IMR-90 (cell line): ENCODE measurements at regions not wholly inside any gene's neighbourhood (a gene's known extent, or its start where the extent isn't known, plus 50 kb on each side); places are given as distances from the start of the nearest gene placed in this dataset.

Source experiments
- ATAC-seq: fragments of 200-7000 bp; cut with Tn5 transposase; 2 replicates; pipeline ENCODE4 v1.9.1; 2020; ENCODE audit warnings: low read depth, mild to moderate bottlenecking, moderate library complexity
- BruUV-seq: library from RNA; stranded (reverse); fragments of 400-500 nt; replicated peaks from 2 replicates; lab custom pipeline; 2021; lab: Mats Ljungman, UMichigan
- CTCF ChIA-PET: fragments of 300-600 bp; formaldehyde crosslinking; extraction: SDS; loops from one replicate; lab custom pipeline; 2021; ENCODE audit warnings: antibody characterized with exemption; lab: Yijun Ruan, JAX
- POLR2A ChIA-PET: fragments of 300-600 bp; sonication (Branson Sonifier 250); formaldehyde crosslinking; loops from one replicate; lab custom pipeline; 2022; ENCODE audit warnings: antibody characterized with exemption; ENCODE audit not compliant: unreplicated experiment; lab: Charles Lee
- DNase-seq: peaks from one replicate; pipeline ENCODE4 v3.0.0; 2013
- H2AFZ ChIP-seq: replicated peaks from 2 replicates; pipeline ENCODE3; 2013; ENCODE audit warnings: low read length, mild to moderate bottlenecking; ENCODE audit not compliant: poor library complexity
- H2AK5ac ChIP-seq: 2 replicates; pipeline ENCODE4 v1.6.1; 2013; ENCODE audit warnings: low read depth, low read length, inconsistent platforms
- H2AK9ac ChIP-seq: replicated peaks from 2 replicates; pipeline ENCODE3; 2013; ENCODE audit warnings: mild to moderate bottlenecking, low read depth, low read length, moderate library complexity; ENCODE audit not compliant: poor library complexity
- H2BK120ac ChIP-seq: 2 replicates; pipeline ENCODE4 v1.6.1; 2013; ENCODE audit warnings: low read depth, low read length, inconsistent platforms
- H2BK15ac ChIP-seq: 3 replicates; pipeline ENCODE4 v1.6.1; 2013; ENCODE audit warnings: low read depth, low read length, inconsistent platforms
- H2BK20ac ChIP-seq: 2 replicates; pipeline ENCODE4 v1.6.1; 2013; ENCODE audit warnings: low read depth, mild to moderate bottlenecking, inconsistent platforms, low read length, moderate library complexity
- H2BK5ac ChIP-seq: 2 replicates; pipeline ENCODE4 v1.6.1; 2013; ENCODE audit warnings: mild to moderate bottlenecking, low read depth, low read length, inconsistent platforms; ENCODE audit not compliant: poor library complexity, severe bottlenecking
- H3K14ac ChIP-seq: replicated peaks from 2 replicates; pipeline ENCODE4 v1.6.1; 2013; ENCODE audit warnings: low read depth, low read length, inconsistent platforms
- H3K18ac ChIP-seq: 2 replicates; pipeline ENCODE4 v1.6.1; 2013; ENCODE audit warnings: low read depth, low read length, control low read depth
- H3K23ac ChIP-seq: 2 replicates; pipeline ENCODE4 v1.6.1; 2013; ENCODE audit warnings: low read depth, low read length, inconsistent platforms
- H3K27ac ChIP-seq: 2 replicates; pipeline ENCODE4 v1.5.1; 2013; ENCODE audit warnings: mild to moderate bottlenecking, control low read depth, low read length; ENCODE audit not compliant: insufficient read depth
- H3K27me3 ChIP-seq: 2 replicates; pipeline ENCODE4 v1.6.1; 2013; ENCODE audit warnings: low read length; ENCODE audit not compliant: control insufficient read depth, insufficient read depth
- H3K36me3 ChIP-seq: 2 replicates; pipeline ENCODE4 v1.6.1; 2013; ENCODE audit warnings: low read length, mixed read lengths; ENCODE audit not compliant: control insufficient read depth, insufficient read depth
- H3K4ac ChIP-seq: 2 replicates; pipeline ENCODE4 v1.6.1; 2013; ENCODE audit warnings: low read depth, low read length, inconsistent platforms
- H3K4me1 ChIP-seq: 2 replicates; pipeline ENCODE4 v1.6.1; 2013; ENCODE audit warnings: low read length, mixed read lengths; ENCODE audit not compliant: control insufficient read depth, insufficient read depth
- H3K4me2 ChIP-seq: 2 replicates; pipeline ENCODE4 v1.6.1; 2013; ENCODE audit warnings: low read depth, mild to moderate bottlenecking, control low read depth, low read length, moderate library complexity
- H3K4me3 ChIP-seq: 2 replicates; pipeline ENCODE4 v1.5.1; 2013; ENCODE audit warnings: low read depth, mild to moderate bottlenecking, control low read depth, low read length, moderate library complexity; ENCODE audit not compliant: insufficient read depth
- H3K56ac ChIP-seq: 2 replicates; pipeline ENCODE4 v1.6.1; 2013; ENCODE audit warnings: low read length, inconsistent platforms; ENCODE audit not compliant: insufficient read depth; ENCODE audit errors: extremely low read depth
- H3K79me1 ChIP-seq, 2 experiments: 2 replicates each; pipeline ENCODE4 v1.6.1; 2013; ENCODE audit warnings: low read length in 2 of 2, inconsistent platforms in 1 of 2, low read depth in 1 of 2
- H3K9ac ChIP-seq: 2 replicates; pipeline ENCODE4 v1.6.1; 2013; ENCODE audit warnings: low read depth, low read length, control low read depth
- H3K9me1 ChIP-seq: 2 replicates; pipeline ENCODE4 v1.6.1; 2013; ENCODE audit warnings: low read length, inconsistent platforms; ENCODE audit not compliant: insufficient read depth
- H3K9me3 ChIP-seq: 2 replicates; pipeline ENCODE4 v1.6.1; 2013; ENCODE audit warnings: low read length; ENCODE audit not compliant: control insufficient read depth, insufficient read depth
- H4K20me1 ChIP-seq: 2 replicates; pipeline ENCODE4 v1.6.1; 2013; ENCODE audit warnings: low read length, inconsistent platforms; ENCODE audit not compliant: insufficient read depth
- H4K5ac ChIP-seq: 2 replicates; pipeline ENCODE4 v1.6.1; 2013; ENCODE audit warnings: mild to moderate bottlenecking, low read depth, low read length, control low read depth
- H4K8ac ChIP-seq, 2 experiments: 2 replicates each; pipeline ENCODE4 v1.6.1; 2013; ENCODE audit warnings: low read depth in 2 of 2, low read length in 2 of 2, control low read depth in 1 of 2, inconsistent platforms in 1 of 2
- H4K91ac ChIP-seq: 2 replicates; pipeline ENCODE4 v1.6.1; 2013; ENCODE audit warnings: low read depth, low read length, inconsistent platforms; ENCODE audit not compliant: insufficient read depth
- BHLHE40 ChIP-seq: fragments of 150-350 bp; IDR thresholded peaks from 2 replicates; pipeline ENCODE4 v1.6.1; 2016; ENCODE audit warnings: mild to moderate bottlenecking, low read depth, low read length
- CEBPB ChIP-seq: IDR thresholded peaks from 2 replicates; pipeline ENCODE4 v1.6.1; 2012; ENCODE audit warnings: low read depth, low read length, improper control_type of control experiment
- CHD1 ChIP-seq: IDR thresholded peaks from 2 replicates; pipeline ENCODE4 v1.6.1; 2012; ENCODE audit warnings: low read depth, low read length, improper control_type of control experiment
- FOS ChIP-seq: fragments of 150-350 bp; IDR thresholded peaks from 2 replicates; pipeline ENCODE4 v1.6.1; 2016; ENCODE audit warnings: low read depth, low read length
- MAFK ChIP-seq: IDR thresholded peaks from 2 replicates; pipeline ENCODE4 v1.6.1; 2012; ENCODE audit warnings: low read depth, low read length, improper control_type of control experiment
- MAZ ChIP-seq: IDR thresholded peaks from 2 replicates; pipeline ENCODE4 v1.6.1; 2012; ENCODE audit warnings: low read depth, mild to moderate bottlenecking, low read length, improper control_type of control experiment, moderate library complexity, borderline replicate concordance
- MXI1 ChIP-seq: IDR thresholded peaks from 2 replicates; pipeline ENCODE4 v1.6.1; 2012; ENCODE audit warnings: low read depth, mild to moderate bottlenecking, low read length, moderate library complexity, borderline replicate concordance
- NFE2L2 ChIP-seq: fragments of 150-350 bp; IDR thresholded peaks from 2 replicates; pipeline ENCODE4 v1.6.1; 2016; ENCODE audit warnings: low read depth, mild to moderate bottlenecking, low read length
- POLR2A ChIP-seq: IDR thresholded peaks from 2 replicates; pipeline ENCODE4 v1.6.1; 2012; ENCODE audit warnings: mild to moderate bottlenecking, low read depth, low read length
- RAD21 ChIP-seq: IDR thresholded peaks from 2 replicates; pipeline ENCODE4 v1.6.1; 2012; ENCODE audit warnings: low read length, improper control_type of control experiment
- RCOR1 ChIP-seq: IDR thresholded peaks from 2 replicates; pipeline ENCODE4 v1.6.1; 2012; ENCODE audit warnings: mild to moderate bottlenecking, low read length, improper control_type of control experiment; ENCODE audit not compliant: insufficient replicate concordance
- RFX5 ChIP-seq: IDR thresholded peaks from 2 replicates; pipeline ENCODE4 v1.8.0; 2012; ENCODE audit warnings: low read depth, mild to moderate bottlenecking, low read length, moderate library complexity
- SMC3 ChIP-seq: fragments of 150-350 bp; IDR thresholded peaks from 2 replicates; pipeline ENCODE4 v1.6.1; 2016; ENCODE audit warnings: low read depth, mild to moderate bottlenecking, antibody characterized with exemption, low read length, moderate library complexity
- WGBS, 2 experiments: methylation state at CpG; one replicate each; pipeline versions ENCODE4 v1.1.5 to v1.1.7; 2013; ENCODE audit warnings: missing lambda C conversion rate in 2 of 2; ENCODE audit not compliant: insufficient read length in 1 of 2; ENCODE audit errors: extremely low coverage in 2 of 2; 5-methylcytosine and 5-hydroxymethylcytosine counted together
- dilution Hi-C: fragments of 300-500 bp; cut with HindIII; formaldehyde crosslinking; loops from one replicate; pipeline ENCODE4 v1.14.3; 2018; ENCODE audit warnings: low sequenced_read_pairs; ENCODE audit not compliant: unreplicated experiment
- in situ Hi-C: fragments of 300-500 bp; cut with MboI; formaldehyde crosslinking; loops from 3 replicates; pipeline ENCODE4 v1.14.3; 2019; ENCODE audit warnings: low sequenced_read_pairs, inconsistent platforms, mixed read lengths
- intact Hi-C: fragments of 100-400 bp; cut with micrococcal nuclease; formaldehyde crosslinking; loops from 2 replicates; pipeline ENCODE4 v1.10.0; 2022
- TF ChIP-seq, protein P1 (sequence below): conservative IDR thresholded peaks from 2 replicates; pipeline ENCODE4 v1.5.1; 2012; ENCODE audit warnings: mild to moderate bottlenecking, low read depth, low read length, improper control_type of control experiment
- TF ChIP-seq, protein P2 (sequence below): fragments of 150-350 bp; IDR thresholded peaks from 2 replicates; pipeline ENCODE4 v1.6.1; 2017; ENCODE audit warnings: mild to moderate bottlenecking, antibody characterized with exemption, low read length, low read depth
- TF ChIP-seq, protein P3 (sequence below): fragments of 150-350 bp; IDR thresholded peaks from 2 replicates; pipeline ENCODE4 v1.6.1; 2016; ENCODE audit warnings: low read depth, mild to moderate bottlenecking, low read length, moderate library complexity, borderline replicate concordance

DNA sequence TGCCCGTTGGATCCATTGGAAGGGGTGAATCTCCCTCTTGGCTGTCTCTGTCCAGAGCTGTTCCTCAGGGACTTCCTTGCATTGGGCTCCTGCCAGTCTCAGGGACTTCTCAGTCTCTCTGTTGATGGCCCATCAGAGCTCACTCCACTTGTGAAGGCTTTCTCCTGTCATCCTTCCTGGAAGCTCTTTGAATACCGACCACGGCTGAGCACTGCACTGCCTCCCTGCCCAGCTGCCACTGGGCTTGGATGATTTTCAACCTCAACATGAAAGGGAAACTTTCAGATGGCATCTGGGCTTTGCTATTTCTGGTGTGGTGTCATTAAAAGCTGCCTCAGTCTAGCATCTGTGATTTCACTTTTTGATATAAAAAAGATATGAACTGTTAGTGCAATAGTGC is 66.1 kb upstream of the ANKRD10 start:
- no peak overlapping the region for H4K8ac ChIP-seq
- H3K27me3 ChIP-seq: no peaks in the 10 kb centered on the region
- no peak overlapping the region for H4K5ac ChIP-seq
- no peak overlapping the region for H2AFZ ChIP-seq
- DNase-seq (no peak), ATAC-seq (no peak)
- no peak overlapping the region for H3K4me2 ChIP-seq
- H2BK20ac ChIP-seq: no peak overlapping the region
- TF ChIP-seq RFX5 (no peak), POLR2A (no peak), SMC3 (no peak), CHD1 (no peak), BHLHE40 (no peak), RCOR1 (no peak), CEBPB (no peak), RAD21 (no peak), FOS (no peak), MXI1 (no peak), MAFK (no peak), MAZ (no peak), NFE2L2 (no peak)
- TF ChIP-seq, protein P1, sequence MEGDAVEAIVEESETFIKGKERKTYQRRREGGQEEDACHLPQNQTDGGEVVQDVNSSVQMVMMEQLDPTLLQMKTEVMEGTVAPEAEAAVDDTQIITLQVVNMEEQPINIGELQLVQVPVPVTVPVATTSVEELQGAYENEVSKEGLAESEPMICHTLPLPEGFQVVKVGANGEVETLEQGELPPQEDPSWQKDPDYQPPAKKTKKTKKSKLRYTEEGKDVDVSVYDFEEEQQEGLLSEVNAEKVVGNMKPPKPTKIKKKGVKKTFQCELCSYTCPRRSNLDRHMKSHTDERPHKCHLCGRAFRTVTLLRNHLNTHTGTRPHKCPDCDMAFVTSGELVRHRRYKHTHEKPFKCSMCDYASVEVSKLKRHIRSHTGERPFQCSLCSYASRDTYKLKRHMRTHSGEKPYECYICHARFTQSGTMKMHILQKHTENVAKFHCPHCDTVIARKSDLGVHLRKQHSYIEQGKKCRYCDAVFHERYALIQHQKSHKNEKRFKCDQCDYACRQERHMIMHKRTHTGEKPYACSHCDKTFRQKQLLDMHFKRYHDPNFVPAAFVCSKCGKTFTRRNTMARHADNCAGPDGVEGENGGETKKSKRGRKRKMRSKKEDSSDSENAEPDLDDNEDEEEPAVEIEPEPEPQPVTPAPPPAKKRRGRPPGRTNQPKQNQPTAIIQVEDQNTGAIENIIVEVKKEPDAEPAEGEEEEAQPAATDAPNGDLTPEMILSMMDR: no peak
- TF ChIP-seq, protein P2, sequence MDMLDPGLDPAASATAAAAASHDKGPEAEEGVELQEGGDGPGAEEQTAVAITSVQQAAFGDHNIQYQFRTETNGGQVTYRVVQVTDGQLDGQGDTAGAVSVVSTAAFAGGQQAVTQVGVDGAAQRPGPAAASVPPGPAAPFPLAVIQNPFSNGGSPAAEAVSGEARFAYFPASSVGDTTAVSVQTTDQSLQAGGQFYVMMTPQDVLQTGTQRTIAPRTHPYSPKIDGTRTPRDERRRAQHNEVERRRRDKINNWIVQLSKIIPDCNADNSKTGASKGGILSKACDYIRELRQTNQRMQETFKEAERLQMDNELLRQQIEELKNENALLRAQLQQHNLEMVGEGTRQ: no peak
- TF ChIP-seq, protein P3, sequence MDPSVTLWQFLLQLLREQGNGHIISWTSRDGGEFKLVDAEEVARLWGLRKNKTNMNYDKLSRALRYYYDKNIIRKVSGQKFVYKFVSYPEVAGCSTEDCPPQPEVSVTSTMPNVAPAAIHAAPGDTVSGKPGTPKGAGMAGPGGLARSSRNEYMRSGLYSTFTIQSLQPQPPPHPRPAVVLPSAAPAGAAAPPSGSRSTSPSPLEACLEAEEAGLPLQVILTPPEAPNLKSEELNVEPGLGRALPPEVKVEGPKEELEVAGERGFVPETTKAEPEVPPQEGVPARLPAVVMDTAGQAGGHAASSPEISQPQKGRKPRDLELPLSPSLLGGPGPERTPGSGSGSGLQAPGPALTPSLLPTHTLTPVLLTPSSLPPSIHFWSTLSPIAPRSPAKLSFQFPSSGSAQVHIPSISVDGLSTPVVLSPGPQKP: no peak
- H3K56ac ChIP-seq: no peak overlapping the region
- no peak overlapping the region for H2BK120ac ChIP-seq
- H4K91ac ChIP-seq: no peak overlapping the region
- intact Hi-C loops: no loop called here
- H3K79me1 ChIP-seq: no peaks in the 10 kb centered on the region; a peak in 1 of 4 replicates
- H2BK5ac ChIP-seq: no peak overlapping the region
- H3K23ac ChIP-seq: no peak overlapping the region
- H3K18ac ChIP-seq: no peak overlapping the region
- dilution Hi-C loops: no loop called here
- CTCF ChIA-PET: interaction anchor here (0.6 kb wide), 1 partner anchor 20 kb away, joined by 3 read pairs; no protein-coding TSS in a partner anchor
- H4K20me1 ChIP-seq: no peaks in the 10 kb centered on the region
- H3K9me3 ChIP-seq: no peaks in the 10 kb centered on the region
- no peaks in the 10 kb centered on the region for H3K9me1 ChIP-seq
- 63% methylated on average over 1 of the region's 3 CpGs; no CpG with 5 or more reads in 1 of the 2 experiments for WGBS, 2 experiments
- in situ Hi-C loops: no loop called here
- H3K36me3 ChIP-seq: no peaks in the 10 kb centered on the region
- H3K4ac ChIP-seq: no peak overlapping the region
- no peak overlapping the region for H3K14ac ChIP-seq
- H3K4me1 ChIP-seq: peaks cover 7% of the 10 kb centered on the region
- no peak overlapping the region for H2BK15ac ChIP-seq
- H3K27ac ChIP-seq: no peak overlapping the region
- POLR2A ChIA-PET: no interaction called here
- no peak overlapping the region for H2AK9ac ChIP-seq
- H3K9ac ChIP-seq: no peak overlapping the region
- H2AK5ac ChIP-seq: no peak overlapping the region
- H3K4me3 ChIP-seq: no peak overlapping the region
- no TSS peak for BruUV-seq
